ENCODE measurements at regions not wholly inside any gene's neighbourhood (a gene's known extent, or its start where the extent isn't known, plus 50 kb on each side); places are given as distances from the start of the nearest gene placed in this dataset.
A peak's percentile ranks its signal among the peaks of the same experiment; 100 is the strongest.

- no peak for TF ChIP-seq PRDM15 (CRISPR knock-in tag; IDR thresholded peaks at IDR 0.05)
- no peak for TF ChIP-seq NFATC4 (CRISPR knock-in tag; IDR thresholded peaks at IDR 0.05)
- TF ChIP-seq ZBTB43 (CRISPR knock-in tag; IDR thresholded peaks at IDR 0.05): no peak
- TF ChIP-seq MAX (CRISPR knock-in tag; IDR thresholded peaks at IDR 0.05): no peak
- no peak for TF ChIP-seq NR2C2 (CRISPR knock-in tag; IDR thresholded peaks at IDR 0.05)
- TF ChIP-seq SMAD3 (CRISPR knock-in tag; IDR thresholded peaks at IDR 0.05; ENCODE audit: borderline replicate concordance): no peak
- no peak for TF ChIP-seq IRF2 (CRISPR knock-in tag; IDR thresholded peaks at IDR 0.05; ENCODE audit: borderline replicate concordance, low read depth)
- TF ChIP-seq E2F5 (CRISPR knock-in tag; IDR thresholded peaks at IDR 0.05): no peak
Measured at GRCh38 chr3:152211655-152212054, 57.1 kb upstream of the MBNL1 start (continued).

GRCh38 chr3:152213203-152213602 is 55.5 kb upstream of the MBNL1 start:
- Mint-ChIP-seq H3K4me3 (no peak overlapping the region), H3K36me3 (no peaks in the 10 kb centered on the region), H3K27me3 (ENCODE audit: low read depth) (no peaks in the 10 kb centered on the region), H3K4me1 (peaks cover 9% of the 10 kb centered on the region), H3K27ac (no peak overlapping the region), H3K9me3 (peaks cover 5% of the 10 kb centered on the region)
- DNase-seq (ENCODE audit: low spot score) (no peak), ATAC-seq (peak; percentile 44)
- ChIA-PET POLR2A (no interaction called here), CTCF (interaction anchor here (1.2 kb wide), 1 partner anchor 230 kb away, joined by 3 read pairs; no protein-coding TSS in a partner anchor)
- TF ChIP-seq AR (CRISPR knock-in tag; IDR thresholded peaks at IDR 0.05): no peak
- TF ChIP-seq ZBTB21 (CRISPR knock-in tag; IDR thresholded peaks at IDR 0.05; ENCODE audit: borderline replicate concordance): no peak
- no peak for TF ChIP-seq ZNF281 (CRISPR knock-in tag; IDR thresholded peaks at IDR 0.05)
- no peak for TF ChIP-seq PRDM15 (CRISPR knock-in tag; IDR thresholded peaks at IDR 0.05)
- no peak for TF ChIP-seq CTCF (IDR thresholded peaks at IDR 0.05)
- TF ChIP-seq ZNF263 (CRISPR knock-in tag; IDR thresholded peaks at IDR 0.05; ENCODE audit: low read depth): no peak
